Glutamatergic neuron (in vitro differentiated cells): ENCODE measurements at regions not wholly inside any gene's neighbourhood (a gene's known extent, or its start where the extent isn't known, plus 50 kb on each side); places are given as distances from the start of the nearest gene placed in this dataset.

Source experiments
- DNase-seq: peaks from one replicate; pipeline ENCODE4 v3.0.0; 2022
- H3K27ac Mint-ChIP-seq: one replicate; pipeline ENCODE4 v1.8.0; 2020; ENCODE audit warnings: mild to moderate bottlenecking, mixed read lengths, inconsistent platforms; ENCODE audit not compliant: unreplicated experiment
- H3K27me3 Mint-ChIP-seq: one replicate; pipeline ENCODE4 v1.8.0; 2020; ENCODE audit warnings: mild to moderate bottlenecking, moderate library complexity, mixed read lengths, inconsistent platforms; ENCODE audit not compliant: unreplicated experiment
- H3K36me3 Mint-ChIP-seq: one replicate; pipeline ENCODE4 v1.8.0; 2020; ENCODE audit warnings: mild to moderate bottlenecking, mixed read lengths, inconsistent platforms; ENCODE audit not compliant: unreplicated experiment
- H3K4me1 Mint-ChIP-seq: one replicate; pipeline ENCODE4 v1.8.0; 2020; ENCODE audit warnings: mild to moderate bottlenecking, low read depth, mixed read lengths, inconsistent platforms; ENCODE audit not compliant: unreplicated experiment
- H3K4me3 Mint-ChIP-seq: one replicate; pipeline ENCODE4 v1.8.0; 2020; ENCODE audit warnings: mild to moderate bottlenecking, mixed read lengths, inconsistent platforms; ENCODE audit not compliant: unreplicated experiment
- H3K9me3 Mint-ChIP-seq: one replicate; pipeline ENCODE4 v1.8.0; 2020; ENCODE audit warnings: mild to moderate bottlenecking, moderate library complexity, mixed read lengths, inconsistent platforms; ENCODE audit not compliant: unreplicated experiment
- TF ChIP-seq, protein P1 (sequence below): fragments of 200-600 bp; sonication (generic); IDR thresholded peaks from one replicate; pipeline ENCODE4 v1.5.0; 2021; ENCODE audit not compliant: partially characterized antibody, unreplicated experiment

DNA sequence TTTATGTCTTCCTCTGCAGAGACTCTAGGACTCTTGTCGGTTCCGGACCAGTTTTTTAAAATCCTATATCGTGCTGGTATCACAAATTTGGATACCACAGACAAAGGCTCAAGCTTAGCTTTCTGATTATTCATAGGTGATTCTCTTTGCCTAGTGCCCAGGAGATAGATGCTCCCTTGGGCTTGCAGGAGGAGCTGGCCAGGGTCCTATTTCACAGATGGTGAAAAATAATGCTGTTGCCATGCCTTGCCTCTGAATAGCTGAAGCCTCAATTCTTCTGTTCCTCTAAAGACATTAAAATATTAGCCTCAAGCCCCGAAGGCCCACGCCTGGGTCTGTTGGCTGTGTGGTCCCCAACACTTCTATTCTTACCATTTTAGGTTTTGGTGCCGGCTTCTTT lies 123.9 kb upstream of the BACH2 start:
- no peaks in the 10 kb centered on the region for H3K36me3 Mint-ChIP-seq
- H3K27me3 Mint-ChIP-seq, result no peaks in the 10 kb centered on the region
- no peak overlapping the region for H3K4me3 Mint-ChIP-seq
- TF ChIP-seq, protein P1, sequence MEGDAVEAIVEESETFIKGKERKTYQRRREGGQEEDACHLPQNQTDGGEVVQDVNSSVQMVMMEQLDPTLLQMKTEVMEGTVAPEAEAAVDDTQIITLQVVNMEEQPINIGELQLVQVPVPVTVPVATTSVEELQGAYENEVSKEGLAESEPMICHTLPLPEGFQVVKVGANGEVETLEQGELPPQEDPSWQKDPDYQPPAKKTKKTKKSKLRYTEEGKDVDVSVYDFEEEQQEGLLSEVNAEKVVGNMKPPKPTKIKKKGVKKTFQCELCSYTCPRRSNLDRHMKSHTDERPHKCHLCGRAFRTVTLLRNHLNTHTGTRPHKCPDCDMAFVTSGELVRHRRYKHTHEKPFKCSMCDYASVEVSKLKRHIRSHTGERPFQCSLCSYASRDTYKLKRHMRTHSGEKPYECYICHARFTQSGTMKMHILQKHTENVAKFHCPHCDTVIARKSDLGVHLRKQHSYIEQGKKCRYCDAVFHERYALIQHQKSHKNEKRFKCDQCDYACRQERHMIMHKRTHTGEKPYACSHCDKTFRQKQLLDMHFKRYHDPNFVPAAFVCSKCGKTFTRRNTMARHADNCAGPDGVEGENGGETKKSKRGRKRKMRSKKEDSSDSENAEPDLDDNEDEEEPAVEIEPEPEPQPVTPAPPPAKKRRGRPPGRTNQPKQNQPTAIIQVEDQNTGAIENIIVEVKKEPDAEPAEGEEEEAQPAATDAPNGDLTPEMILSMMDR, result no peak
- no peak for DNase-seq
- no peaks in the 10 kb centered on the region for H3K9me3 Mint-ChIP-seq
- no peak overlapping the region for H3K27ac Mint-ChIP-seq
- H3K4me1 Mint-ChIP-seq, result peaks cover 7% of the 10 kb centered on the region

DNA sequence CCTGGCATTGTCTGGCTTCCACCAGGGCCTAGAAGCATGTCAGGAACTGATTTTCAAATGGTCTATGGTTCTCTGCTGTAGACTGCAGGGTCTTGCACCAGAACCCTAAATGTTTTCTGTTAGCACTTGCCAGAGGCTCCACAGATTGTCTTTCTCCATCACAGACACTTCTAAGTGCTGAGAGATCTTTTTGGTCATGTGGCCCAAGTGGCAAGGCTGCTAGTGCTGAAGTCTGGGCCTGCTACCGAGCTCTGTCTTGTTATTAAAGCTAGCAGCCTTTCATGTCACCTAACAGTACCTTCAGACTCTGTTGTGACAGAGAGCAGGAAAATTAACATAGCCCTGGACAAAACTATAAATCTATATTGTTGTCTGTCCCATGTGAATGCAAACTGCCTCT lies 120.7 kb upstream of the BACH2 start:
- no peaks in the 10 kb centered on the region for H3K27me3 Mint-ChIP-seq
- no peak overlapping the region for H3K27ac Mint-ChIP-seq
- H3K4me3 Mint-ChIP-seq, result no peak overlapping the region
- no peak for DNase-seq
- TF ChIP-seq, protein P1, result no peak
- H3K9me3 Mint-ChIP-seq, result peaks cover 2% of the 10 kb centered on the region
- H3K4me1 Mint-ChIP-seq, result peaks cover 15% of the 10 kb centered on the region
- no peaks in the 10 kb centered on the region for H3K36me3 Mint-ChIP-seq

DNA sequence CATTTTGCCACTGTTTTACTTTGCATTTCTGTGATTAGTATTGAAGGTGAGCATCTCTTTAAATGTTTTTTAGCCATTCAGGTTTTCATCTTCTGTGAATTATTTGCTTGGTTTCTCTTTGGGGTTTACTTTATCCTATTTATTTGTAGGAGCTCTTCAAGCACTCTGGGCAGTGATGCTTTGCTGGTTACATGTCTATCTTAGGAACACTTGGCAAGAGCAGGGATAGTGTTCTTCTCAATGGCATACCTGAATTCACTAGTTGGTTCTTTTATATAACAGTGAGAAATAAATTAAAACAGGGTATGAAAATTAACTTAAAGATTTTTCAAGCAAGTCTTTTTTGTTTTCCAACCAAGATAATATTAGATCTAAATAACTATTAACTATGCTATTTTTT lies 119.7 kb upstream of the BACH2 start:
- no peaks in the 10 kb centered on the region for H3K36me3 Mint-ChIP-seq
- H3K27me3 Mint-ChIP-seq, result no peaks in the 10 kb centered on the region
- TF ChIP-seq, protein P1, result no peak
- H3K4me3 Mint-ChIP-seq, result no peak overlapping the region
- H3K4me1 Mint-ChIP-seq, result peaks cover 14% of the 10 kb centered on the region
- H3K9me3 Mint-ChIP-seq, result peaks cover 2% of the 10 kb centered on the region
- no peak overlapping the region for H3K27ac Mint-ChIP-seq
- DNase-seq, result no peak

DNA sequence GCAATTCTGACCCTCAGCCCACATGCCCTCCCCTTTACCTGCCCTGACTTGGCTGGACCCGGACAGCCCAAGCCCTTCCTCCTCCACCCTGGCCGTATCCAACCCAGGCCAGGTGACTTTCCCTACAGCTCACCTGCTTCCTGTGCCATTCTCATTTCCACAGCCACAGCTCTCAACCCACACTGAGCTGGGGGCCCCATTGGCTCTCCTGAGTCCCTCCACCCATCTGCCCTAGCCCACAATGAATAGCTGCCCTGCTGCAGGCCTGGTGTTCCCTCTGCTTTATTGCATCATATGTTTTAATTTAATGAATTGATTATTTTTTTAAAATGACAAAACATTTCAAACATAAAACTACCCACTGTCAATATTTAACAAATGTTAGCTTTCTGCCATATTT lies 118.5 kb upstream of the BACH2 start:
- DNase-seq, result no peak
- Mint-ChIP-seq H3K4me3 (no peak overlapping the region), H3K9me3 (peaks cover 2% of the 10 kb centered on the region), H3K36me3 (no peaks in the 10 kb centered on the region), H3K27me3 (no peaks in the 10 kb centered on the region), H3K4me1 (peaks cover 9% of the 10 kb centered on the region), H3K27ac (no peak overlapping the region)
- TF ChIP-seq, protein P1, result no peak

DNA sequence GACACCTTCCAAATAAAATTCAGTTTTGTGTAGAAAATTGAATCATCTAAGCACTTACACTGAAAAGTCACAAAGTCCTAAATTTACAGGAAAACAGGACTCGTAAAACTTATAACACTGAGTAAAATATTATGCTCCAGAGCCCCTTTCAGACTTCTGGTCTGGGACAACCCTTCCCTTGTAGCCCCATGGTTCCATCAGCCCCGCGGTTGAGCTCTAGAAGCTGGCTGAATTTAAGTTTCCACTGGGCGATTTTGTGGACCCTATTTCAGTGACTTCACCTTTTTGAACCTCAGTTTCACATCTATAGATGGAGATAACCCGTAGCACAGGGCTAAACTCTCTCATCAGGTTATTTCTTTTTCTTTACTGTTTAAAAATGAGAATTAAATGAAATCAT lies 117.7 kb upstream of the BACH2 start:
- no peak for DNase-seq
- H3K27me3 Mint-ChIP-seq, result no peaks in the 10 kb centered on the region
- H3K4me3 Mint-ChIP-seq, result no peak overlapping the region
- peaks cover 9% of the 10 kb centered on the region for H3K4me1 Mint-ChIP-seq
- H3K36me3 Mint-ChIP-seq, result no peaks in the 10 kb centered on the region
- H3K27ac Mint-ChIP-seq, result no peak overlapping the region
- H3K9me3 Mint-ChIP-seq, result peaks cover 2% of the 10 kb centered on the region
- TF ChIP-seq, protein P1, result no peak
